ENCODE measurements at regions not wholly inside any gene's neighbourhood (a gene's known extent, or its start where the extent isn't known, plus 50 kb on each side); places are given as distances from the start of the nearest gene placed in this dataset.
"Not testable (repeated sequence)": the region's sequence is repeated elsewhere in the genome, so short reads cannot be mapped to it uniquely, and the experiment has no call there.

DNA sequence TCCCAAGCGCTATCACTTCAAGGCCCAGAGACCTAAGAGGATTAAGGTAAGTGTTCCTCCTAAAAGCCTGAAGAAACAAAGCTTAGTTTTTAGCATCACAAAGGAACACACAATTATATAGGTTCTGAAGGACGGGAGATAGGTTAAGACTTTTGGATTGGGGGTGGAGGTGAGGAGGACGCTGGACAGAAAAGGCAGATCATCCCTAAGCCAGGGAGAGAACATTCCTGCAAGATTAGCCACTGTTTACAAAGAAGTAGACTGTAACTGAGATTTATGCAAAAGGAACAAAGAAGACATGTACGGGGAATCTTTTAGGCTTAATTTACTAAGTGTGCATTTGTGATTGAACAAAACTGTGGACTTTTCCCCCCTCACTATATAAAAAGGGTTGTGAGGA is 184.1 kb upstream of the IRX5 start:
- intact Hi-C loops (cut with DNase I) = no loop called here
- DNase-seq = no peak
- no peak for ATAC-seq

DNA sequence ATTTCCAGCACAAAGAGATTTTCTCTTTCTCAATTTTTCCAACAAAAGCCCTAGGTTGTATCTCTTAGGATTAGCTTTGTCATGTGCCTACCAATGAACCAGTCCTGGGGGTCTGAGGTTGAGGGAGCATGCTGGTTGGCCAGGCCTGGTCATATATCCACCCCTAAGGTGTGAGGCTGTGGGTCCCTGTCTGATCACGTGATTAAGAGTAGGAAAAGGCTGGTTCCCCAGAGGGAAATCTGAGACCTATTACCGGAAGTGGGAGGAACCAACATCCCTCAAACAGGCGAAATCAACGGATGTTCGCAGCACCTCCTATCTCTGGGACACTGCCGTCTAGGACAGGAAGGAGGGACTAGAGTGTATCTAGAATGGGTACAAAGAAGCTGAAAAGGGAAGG is 185.7 kb upstream of the IRX5 start:
- intact Hi-C loops (cut with DNase I) = no loop called here
- DNase-seq = no peak
- ATAC-seq = no peak

- intact Hi-C loops (cut with DNase I) = no loop called here
- DNase-seq = no peak
- ATAC-seq = no peak
These were observed 188.2 kb upstream of the IRX5 start for GRCh38 chr16:54742436-54742835.

DNA sequence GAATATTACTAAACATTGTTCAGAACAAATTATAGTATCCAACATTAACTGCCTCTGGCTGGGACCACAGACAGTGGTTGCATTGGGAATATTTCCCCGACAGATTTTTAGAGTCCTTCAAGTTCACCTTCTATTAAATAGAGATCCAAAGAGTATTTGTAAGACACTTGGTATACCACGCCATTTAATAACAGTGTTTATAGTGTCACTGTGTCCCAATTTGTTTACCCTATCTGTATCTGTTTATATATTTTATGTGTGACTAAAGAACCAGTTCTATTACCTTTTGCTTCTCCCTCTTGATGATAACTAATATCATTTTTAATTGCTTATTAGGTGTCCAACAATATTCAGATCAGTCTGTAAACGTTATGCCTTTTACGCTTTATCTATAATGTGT is 191.3 kb upstream of the IRX5 start:
- ATAC-seq (no peak), DNase-seq (no peak)
- intact Hi-C loops (cut with DNase I) = no loop called here

GRCh38 chr16:54734156-54734555 is 196.5 kb upstream of the IRX5 start:
- intact Hi-C loops (cut with DNase I) = no loop called here
- ATAC-seq (no peak), DNase-seq (no peak)

DNA sequence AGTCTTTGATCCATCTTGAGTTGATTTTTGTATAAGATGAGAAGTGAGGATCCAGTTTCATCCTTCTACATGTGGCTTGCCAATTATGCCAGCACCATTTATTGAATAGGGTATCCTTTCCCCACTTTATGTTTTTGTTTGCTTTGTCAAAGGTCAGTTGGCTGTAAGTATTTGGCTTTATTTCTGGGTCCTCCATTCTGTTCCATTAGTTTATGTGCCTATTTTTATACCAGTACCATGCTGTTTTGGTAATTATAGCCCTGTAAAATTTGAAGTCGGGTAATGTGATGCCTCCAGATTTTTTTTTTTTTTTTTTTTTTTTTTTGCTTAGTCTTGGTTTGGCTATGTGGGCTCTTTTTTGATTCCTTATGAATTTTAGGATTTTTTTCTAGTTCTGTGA is 203.0 kb upstream of the IRX5 start:
- intact Hi-C loops (cut with DNase I); ATAC-seq; DNase-seq: not testable (repeated sequence)

DNA sequence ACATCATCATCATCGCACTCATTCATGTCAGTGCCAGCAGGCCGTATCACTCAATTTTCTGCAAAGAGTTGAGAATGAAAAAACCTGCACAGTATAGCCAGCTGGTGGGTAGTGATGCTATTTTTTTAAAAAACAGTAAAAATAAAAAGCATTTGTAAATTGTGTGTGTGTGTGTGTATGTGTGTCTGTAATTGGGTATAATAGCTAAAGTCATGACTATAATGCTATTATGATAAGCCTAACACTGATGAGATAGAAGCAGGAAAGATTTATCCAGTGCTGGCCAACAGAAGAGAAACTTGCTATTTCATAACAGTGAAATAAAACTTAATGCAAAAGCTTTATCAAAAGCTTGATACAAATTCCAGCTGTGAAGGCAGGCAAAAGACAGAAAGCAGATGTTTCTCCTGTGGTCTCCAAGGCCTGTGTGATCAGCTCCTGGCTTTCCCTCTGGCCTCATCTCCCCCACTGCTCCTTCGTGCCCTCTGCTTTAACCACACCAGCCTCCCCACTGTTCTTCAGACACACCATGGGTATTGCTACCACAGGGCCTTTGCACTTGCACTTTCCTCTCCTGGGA is 206.2 kb upstream of the IRX5 start:
- ATAC-seq (no peak), DNase-seq (no peak)
- intact Hi-C loops (cut with DNase I) = no loop called here

DNA sequence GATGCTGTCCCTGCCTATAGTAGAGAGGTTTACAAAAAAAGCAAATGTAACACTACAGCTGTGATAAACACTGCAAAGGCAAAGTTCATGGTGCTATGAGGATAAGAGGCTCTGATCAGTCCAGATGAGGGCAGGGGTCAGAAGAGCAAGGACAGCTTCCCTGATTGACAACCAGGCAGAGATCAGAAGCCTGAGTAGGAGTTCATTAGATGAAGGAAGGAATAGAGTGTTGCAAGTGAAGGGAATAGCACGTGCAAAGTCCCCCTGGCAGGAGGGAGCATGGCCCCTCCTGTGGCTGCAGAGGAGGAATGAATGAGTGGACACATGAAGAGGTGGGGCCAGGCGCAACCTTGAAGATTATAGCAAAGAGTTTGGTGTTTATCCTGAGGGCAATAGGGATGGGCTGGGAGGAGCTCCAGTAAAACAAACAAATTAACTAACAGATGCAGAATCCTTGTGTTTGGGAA is 208.4 kb upstream of the IRX5 start:
- DNase-seq = no peak
- intact Hi-C loops (cut with DNase I) = no loop called here
- no peak for ATAC-seq

GRCh38 chr16:54720259-54720658 is 210.4 kb upstream of the IRX5 start:
- DNase-seq (no peak), ATAC-seq (no peak)
- intact Hi-C loops (cut with DNase I) = no loop called here

- DNase-seq (no peak), ATAC-seq (no peak)
- intact Hi-C loops (cut with DNase I) = no loop called here
These were observed 211.0 kb upstream of the IRX5 start for GRCh38 chr16:54719624-54720023.

DNA sequence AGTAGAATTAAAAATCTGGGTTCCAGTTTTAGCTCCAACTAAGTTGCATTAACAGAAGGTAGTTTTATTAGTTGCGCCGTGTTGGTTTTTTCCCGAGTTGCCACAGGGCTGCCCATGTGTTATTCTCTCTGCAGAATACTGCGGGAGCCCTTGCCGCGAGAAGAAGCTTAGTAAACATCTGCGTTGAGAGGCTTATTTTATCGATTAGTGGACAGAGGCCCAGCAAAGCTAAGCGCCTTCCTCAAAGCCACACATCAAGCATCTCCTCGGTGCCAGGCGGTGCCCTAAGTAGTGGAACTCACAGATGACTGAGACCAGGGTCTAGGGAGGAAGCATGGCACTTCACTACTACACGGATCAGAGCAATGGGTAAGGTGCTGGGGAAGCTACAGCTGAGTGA is 212.3 kb upstream of the IRX5 start:
- intact Hi-C loops (cut with DNase I) = no loop called here
- DNase-seq (no peak), ATAC-seq (no peak)

DNA sequence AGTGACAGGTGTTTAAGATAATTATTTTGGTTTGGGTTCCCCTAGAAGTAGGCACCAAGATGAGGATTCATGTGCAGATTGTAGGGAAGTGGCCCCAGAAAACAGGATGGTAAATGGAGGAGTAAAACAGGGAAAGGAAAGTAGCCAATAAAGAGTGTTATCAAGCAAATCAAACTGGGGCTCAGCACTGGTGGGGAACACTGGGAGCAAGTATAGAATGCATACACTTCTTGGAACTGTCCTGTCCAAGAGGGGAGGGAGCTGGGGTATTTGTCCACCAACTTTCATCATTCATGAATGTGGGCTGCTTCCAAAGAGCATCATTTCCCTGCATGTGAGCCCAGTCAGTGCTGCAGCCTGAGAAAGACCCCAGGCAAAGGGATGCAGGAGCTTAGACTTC is 215.7 kb upstream of the IRX5 start:
- ATAC-seq = no peak
- intact Hi-C loops (cut with DNase I) = no loop called here

DNA sequence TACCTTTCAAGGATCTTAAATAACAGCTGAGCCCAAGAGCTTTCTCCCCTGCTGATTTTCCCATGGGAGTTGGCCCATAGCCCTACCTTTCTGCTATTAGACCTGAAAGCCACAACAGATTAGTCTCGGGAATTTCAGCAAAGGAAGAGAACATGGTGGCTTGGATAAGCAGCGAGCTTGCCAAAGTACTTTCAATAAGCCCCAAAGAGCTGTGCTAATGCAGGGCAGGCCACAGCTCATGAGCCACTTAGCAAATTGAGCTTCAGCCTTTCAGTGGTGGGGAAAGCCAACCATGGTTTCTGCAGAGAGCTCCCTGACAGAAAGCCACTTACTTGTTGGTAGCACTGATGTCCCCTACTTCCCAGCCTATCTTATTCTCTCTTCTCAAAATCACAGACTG is 217.8 kb upstream of the IRX5 start:
- no peak for ATAC-seq
- DNase-seq = no peak
- intact Hi-C loops (cut with DNase I) = no loop called here

More for the DNA sequence above, 215.7 kb upstream of the IRX5 start:
- no peak for DNase-seq

GRCh38 chr16:54707813-54708212 is 222.9 kb upstream of the IRX5 start:
- ATAC-seq (no peak), DNase-seq (no peak)
- intact Hi-C loops (cut with DNase I) = no loop called here

- DNase-seq = no peak
- intact Hi-C loops (cut with DNase I) = no loop called here
- no peak for ATAC-seq
These were observed 224.3 kb upstream of the IRX5 start for GRCh38 chr16:54706406-54706805.

DNA sequence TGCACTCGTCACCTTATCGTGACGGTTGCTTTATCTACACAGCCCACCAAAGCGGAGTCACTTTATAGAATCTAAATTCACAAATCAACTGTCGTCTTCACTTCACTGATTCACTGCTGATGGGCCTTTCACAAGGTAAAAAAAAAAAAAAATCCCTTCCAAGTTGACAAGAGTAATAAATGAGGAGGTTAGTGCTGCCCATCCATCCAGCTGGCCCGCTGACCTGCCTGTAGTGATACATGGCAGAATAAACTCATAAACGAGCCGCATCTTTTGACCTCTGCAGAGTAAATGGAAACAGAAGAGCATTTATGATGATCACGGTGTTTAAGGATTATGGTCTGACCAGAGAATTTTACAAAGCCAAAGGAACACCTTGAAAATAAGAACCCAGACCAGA is 227.3 kb upstream of the IRX5 start:
- intact Hi-C loops (cut with DNase I) = no loop called here
- no peak for ATAC-seq
- DNase-seq = no peak

DNA sequence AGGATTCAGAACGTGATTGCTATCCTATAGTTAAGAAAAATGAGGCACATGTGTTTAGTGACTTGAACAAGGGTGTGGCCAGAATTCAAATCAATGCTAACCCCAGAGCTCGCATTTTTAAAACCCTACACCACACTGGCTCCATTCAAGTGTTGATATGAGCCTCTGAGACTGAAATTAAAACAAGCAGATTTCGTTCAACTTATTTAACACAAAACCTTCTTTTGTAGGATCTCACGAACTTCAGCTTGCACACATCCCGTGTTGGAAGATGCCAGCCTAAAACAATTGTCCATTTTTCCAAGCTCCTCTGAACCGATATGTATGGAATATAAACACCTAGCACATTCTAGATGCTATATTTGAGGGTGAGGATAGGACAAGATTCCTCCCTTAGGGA is 231.0 kb upstream of the IRX5 start:
- no peak for ATAC-seq
- DNase-seq = no peak
- intact Hi-C loops (cut with DNase I) = no loop called here

DNA sequence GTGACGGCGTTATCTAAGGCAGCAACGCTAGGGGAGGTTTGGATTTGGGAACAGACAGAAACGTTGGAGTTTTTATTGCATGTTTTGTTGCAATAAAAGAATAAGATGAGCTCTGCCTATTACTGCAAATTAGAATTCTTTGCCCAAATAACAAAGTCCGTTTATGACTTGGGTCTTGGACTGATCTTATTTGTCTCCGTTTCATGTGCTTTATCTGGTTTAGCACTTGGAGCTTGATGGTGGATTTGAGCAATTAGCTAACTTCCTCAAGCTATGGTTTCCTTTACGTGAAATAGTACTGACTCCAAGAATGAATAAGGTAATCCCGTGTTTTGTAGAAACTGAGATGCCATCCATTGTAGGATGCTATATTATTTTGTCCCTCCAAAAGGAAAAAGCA is 233.0 kb upstream of the IRX5 start:
- intact Hi-C loops (cut with DNase I) = no loop called here
- no peak for ATAC-seq

DNA sequence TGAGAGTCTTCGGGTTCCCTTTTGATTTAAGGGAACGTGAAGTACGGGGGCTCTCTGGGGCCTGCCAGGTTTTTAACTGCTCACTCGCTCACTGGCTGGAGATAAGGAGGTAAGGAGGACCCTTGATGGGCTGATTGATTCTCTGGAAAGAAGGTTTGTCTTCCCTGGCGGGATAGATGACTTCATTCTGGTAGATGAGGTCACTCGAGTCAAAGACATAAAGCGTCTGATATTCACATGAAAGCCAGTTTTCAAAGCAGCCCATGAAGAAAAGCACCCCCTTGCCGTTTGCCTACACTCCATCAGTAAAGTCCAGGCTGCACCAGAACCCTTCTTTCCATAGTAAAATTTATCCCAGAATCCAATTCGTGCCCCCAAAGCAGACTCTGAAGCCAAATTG is 233.7 kb upstream of the IRX5 start:
- no peak for ATAC-seq
- intact Hi-C loops (cut with DNase I) = no loop called here
- no peak for DNase-seq

More for the DNA sequence above, 233.0 kb upstream of the IRX5 start:
- DNase-seq = no peak

GRCh38 chr16:54696522-54696921 is 234.1 kb upstream of the IRX5 start:
- intact Hi-C loops (cut with DNase I) = no loop called here
- DNase-seq (no peak), ATAC-seq (no peak)

- intact Hi-C loops (cut with DNase I) = no loop called here
- DNase-seq (no peak), ATAC-seq (no peak)
These were observed 236.0 kb upstream of the IRX5 start for GRCh38 chr16:54694651-54695050.

GRCh38 chr16:54693864-54694263 is 236.8 kb upstream of the IRX5 start:
- no peak for ATAC-seq
- intact Hi-C loops (cut with DNase I) = no loop called here
- DNase-seq = no peak
